SK-N-SH (cell line): ENCODE measurements at regions not wholly inside any gene's neighbourhood (a gene's known extent, or its start where the extent isn't known, plus 50 kb on each side); places are given as distances from the start of the nearest gene placed in this dataset.
"Not testable (repeated sequence)": the region's sequence is repeated elsewhere in the genome, so short reads cannot be mapped to it uniquely, and the experiment has no call there.

Source experiments
- CTCF ChIA-PET: fragments of 300-600, 350-600 bp; formaldehyde crosslinking; extraction: SDS; loops from one replicate; lab custom pipeline; 2021; lab: Yijun Ruan, JAX
- POLR2A ChIA-PET: fragments of 350-600 bp; sonication (Branson Sonifier 250); formaldehyde crosslinking; extraction: SDS; loops from one replicate; lab custom pipeline; 2020; ENCODE audit warnings: antibody characterized with exemption, inconsistent platforms; lab: Yijun Ruan, JAX
- DNase-seq: peaks from one replicate; pipeline ENCODE4 v3.0.0; 2012
- H2AFZ ChIP-seq: fragments of 200-600 bp; sonication (generic); 2 replicates; pipeline ENCODE4 v1.8.1; 2016; ENCODE audit warnings: antibody characterized with exemption, mild to moderate bottlenecking, low read depth
- H3F3A ChIP-seq: fragments of 200-600 bp; sonication (generic); replicated peaks from 2 replicates; pipeline ENCODE3; 2016; ENCODE audit warnings: antibody characterized with exemption, mild to moderate bottlenecking; ENCODE audit not compliant: insufficient read depth
- H3K27ac ChIP-seq, 2 experiments: fragments of 200-500 bp in 1 of 2; fragments of 200-600 bp in 1 of 2; sonication (Bioruptor generic) in 1 of 2; sonication (generic), shearing (Covaris generic) in 1 of 2; 2 replicates each; pipeline versions ENCODE4 v1.5.1 to v1.6.1; 2014 to 2016; ENCODE audit warnings: low read depth in 2 of 2, inconsistent platforms in 1 of 2, low read length in 1 of 2, mild to moderate bottlenecking in 1 of 2, mixed read lengths in 1 of 2
- H3K27me3 ChIP-seq: fragments of 200-600 bp; sonication (generic), shearing (Covaris generic); 2 replicates; pipeline ENCODE4 v1.6.1; 2016; ENCODE audit warnings: mixed run types; ENCODE audit not compliant: insufficient read depth
- H3K36me3 ChIP-seq, 2 experiments: fragments of 200-500 bp in 1 of 2; fragments of 200-600 bp in 1 of 2; sonication (Bioruptor generic) in 1 of 2; sonication (generic) in 1 of 2; replicated peaks in 1 of 2; 2 replicates each; pipeline versions ENCODE3 to v1.5.1; 2014 to 2016; ENCODE audit warnings: low read length in 1 of 2, mild to moderate bottlenecking in 1 of 2; ENCODE audit not compliant: insufficient read depth in 2 of 2, control insufficient read depth in 1 of 2
- H3K4me1 ChIP-seq, 2 experiments: fragments of 200-500 bp in 1 of 2; fragments of 200-600 bp in 1 of 2; sonication (Bioruptor generic) in 1 of 2; sonication (generic), shearing (Covaris generic) in 1 of 2; 2 replicates each; pipeline versions ENCODE4 v1.5.1 to v1.6.1; 2014 to 2016; ENCODE audit warnings: low read depth in 1 of 2, low read length in 1 of 2, mixed run types in 1 of 2; ENCODE audit not compliant: insufficient read depth in 2 of 2, control insufficient read depth in 1 of 2
- H3K4me2 ChIP-seq: fragments of 200-600 bp; sonication (generic), shearing (Covaris generic); 2 replicates; pipeline ENCODE4 v1.6.1; 2017; ENCODE audit warnings: mixed run types
- H3K4me3 ChIP-seq, 2 experiments: fragments of 200-500 bp in 1 of 2; fragments of 200-600 bp in 1 of 2; sonication (Bioruptor generic) in 1 of 2; sonication (generic), shearing (Covaris generic) in 1 of 2; 2 replicates each; pipeline versions ENCODE4 v1.5.1 to v1.8.1; 2014 to 2016; ENCODE audit warnings: low read depth in 2 of 2, inconsistent platforms in 1 of 2, low read length in 1 of 2, mild to moderate bottlenecking in 1 of 2, mixed read lengths in 1 of 2, moderate library complexity in 1 of 2
- H3K79me2 ChIP-seq: fragments of 200-600 bp; sonication (generic); 2 replicates; pipeline ENCODE4 v1.8.1; 2017; ENCODE audit warnings: mild to moderate bottlenecking; ENCODE audit not compliant: insufficient read depth
- H3K9ac ChIP-seq: fragments of 200-600 bp; sonication (generic); 2 replicates; pipeline ENCODE4 v1.6.1; 2017; ENCODE audit warnings: mixed run types
- H3K9me2 ChIP-seq: fragments of 200-600 bp; sonication (generic); 2 replicates; pipeline ENCODE4 v1.6.1; 2017; ENCODE audit warnings: mixed run types
- H3K9me3 ChIP-seq: fragments of 200-600 bp; sonication (generic); 2 replicates; pipeline ENCODE4 v1.6.1; 2017; ENCODE audit warnings: mixed run types, mild to moderate bottlenecking, moderate library complexity
- H4K20me1 ChIP-seq: fragments of 200-600 bp; sonication (generic); 2 replicates; pipeline ENCODE4 v1.6.1; 2017; ENCODE audit warnings: mild to moderate bottlenecking, mixed run types; ENCODE audit not compliant: insufficient read depth
- EZH2phosphoT487 ChIP-seq: fragments of 200-600 bp; sonication (generic); IDR thresholded peaks from 2 replicates; pipeline ENCODE4 v1.6.1; 2017; ENCODE audit warnings: low read depth, mixed run types, mild to moderate bottlenecking, antibody characterized with exemption, moderate library complexity, borderline replicate concordance
- FOXJ3 ChIP-seq: sonication (generic); formaldehyde crosslinking; IDR thresholded peaks from 2 replicates; pipeline ENCODE4 v1.5.1; 2020; ENCODE audit warnings: mild to moderate bottlenecking, missing genetic modification reagents
- FOXM1 ChIP-seq: IDR thresholded peaks from 2 replicates; pipeline ENCODE4 v1.4.0; 2012; ENCODE audit warnings: low read depth, mild to moderate bottlenecking
- GABPA ChIP-seq: IDR thresholded peaks from 2 replicates; pipeline ENCODE4 v1.4.0; 2012; ENCODE audit warnings: low read depth, mild to moderate bottlenecking
- NFIC ChIP-seq: IDR thresholded peaks from 2 replicates; pipeline ENCODE4 v1.4.0; 2012; ENCODE audit warnings: borderline replicate concordance
- RAD21 ChIP-seq: IDR thresholded peaks from 2 replicates; pipeline ENCODE4 v1.6.1; 2012; ENCODE audit warnings: mild to moderate bottlenecking, low read length
- RCOR1 ChIP-seq: fragments of 150-350 bp; IDR thresholded peaks from 2 replicates; pipeline ENCODE4 v1.6.1; 2017; ENCODE audit warnings: antibody characterized with exemption, low read length
- SIN3A ChIP-seq: IDR thresholded peaks from 2 replicates; pipeline ENCODE4 v1.6.1; 2012; ENCODE audit warnings: low read depth, mild to moderate bottlenecking, low read length, moderate library complexity, borderline replicate concordance
- TAF1 ChIP-seq: IDR thresholded peaks from 2 replicates; pipeline ENCODE4 v1.6.1; 2012; ENCODE audit warnings: low read depth, mild to moderate bottlenecking, low read length, moderate library complexity, borderline replicate concordance
- YY1 ChIP-seq: IDR thresholded peaks from 2 replicates; pipeline ENCODE4 v1.4.0; 2012; ENCODE audit warnings: low read depth, mild to moderate bottlenecking
- WGBS: methylation state at CpG from one replicate; pipeline ENCODE4 v1.1.6; 2017; ENCODE audit warnings: low lambda C conversion rate; 5-methylcytosine and 5-hydroxymethylcytosine counted together
- TF ChIP-seq, protein P1 (sequence below): IDR thresholded peaks from 2 replicates; pipeline ENCODE4 v1.4.0; 2012; ENCODE audit warnings: low read depth, borderline replicate concordance
- TF ChIP-seq, protein P2 (sequence below): fragments of 200-600 bp; sonication (generic); IDR thresholded peaks from 2 replicates; pipeline ENCODE4 v1.6.1; 2017; ENCODE audit warnings: antibody characterized with exemption, mild to moderate bottlenecking, moderate library complexity
- TF ChIP-seq, protein P3 (sequence below): IDR thresholded peaks from 2 replicates; pipeline ENCODE4 v1.4.0; 2012; ENCODE audit warnings: low read depth, borderline replicate concordance
- TF ChIP-seq, protein P4 (sequence below): IDR thresholded peaks from 2 replicates; pipeline ENCODE4 v1.4.0; 2012; ENCODE audit warnings: low read depth
- TF ChIP-seq, protein P5 (sequence below): IDR thresholded peaks from 2 replicates; pipeline ENCODE4 v1.6.1; 2012; ENCODE audit warnings: mild to moderate bottlenecking, low read depth, low read length, moderate library complexity

DNA sequence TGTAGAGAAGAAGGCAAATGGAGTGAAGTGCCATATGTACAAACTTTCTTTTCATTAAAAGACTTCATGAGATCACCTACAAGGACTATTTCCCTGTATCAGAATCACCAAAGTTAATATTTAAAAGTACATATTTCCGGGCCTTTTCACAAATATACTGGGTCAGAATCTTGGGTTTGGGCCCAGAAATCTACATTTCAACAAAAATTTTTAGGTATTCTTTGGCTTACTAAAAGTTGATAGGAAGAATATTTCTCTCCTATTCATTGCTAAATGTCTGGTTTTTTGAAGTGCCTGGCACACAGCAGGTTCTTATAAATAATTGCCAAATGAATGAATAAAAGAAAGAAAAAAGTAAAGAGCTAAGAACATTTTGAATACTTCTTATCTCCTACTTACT lies 843.8 kb upstream of the ACVR2A start:
- no peaks in the 10 kb centered on the region for H3K9me3 ChIP-seq
- H3K4me3 ChIP-seq: no peak overlapping the region
- TF ChIP-seq GABPA: no peak
- TF ChIP-seq YY1: no peak
- no peak for TF ChIP-seq RAD21
- TF ChIP-seq RCOR1: no peak
- TF ChIP-seq, protein P1, sequence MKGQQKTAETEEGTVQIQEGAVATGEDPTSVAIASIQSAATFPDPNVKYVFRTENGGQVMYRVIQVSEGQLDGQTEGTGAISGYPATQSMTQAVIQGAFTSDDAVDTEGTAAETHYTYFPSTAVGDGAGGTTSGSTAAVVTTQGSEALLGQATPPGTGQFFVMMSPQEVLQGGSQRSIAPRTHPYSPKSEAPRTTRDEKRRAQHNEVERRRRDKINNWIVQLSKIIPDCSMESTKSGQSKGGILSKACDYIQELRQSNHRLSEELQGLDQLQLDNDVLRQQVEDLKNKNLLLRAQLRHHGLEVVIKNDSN: no peak
- TF ChIP-seq, protein P2, sequence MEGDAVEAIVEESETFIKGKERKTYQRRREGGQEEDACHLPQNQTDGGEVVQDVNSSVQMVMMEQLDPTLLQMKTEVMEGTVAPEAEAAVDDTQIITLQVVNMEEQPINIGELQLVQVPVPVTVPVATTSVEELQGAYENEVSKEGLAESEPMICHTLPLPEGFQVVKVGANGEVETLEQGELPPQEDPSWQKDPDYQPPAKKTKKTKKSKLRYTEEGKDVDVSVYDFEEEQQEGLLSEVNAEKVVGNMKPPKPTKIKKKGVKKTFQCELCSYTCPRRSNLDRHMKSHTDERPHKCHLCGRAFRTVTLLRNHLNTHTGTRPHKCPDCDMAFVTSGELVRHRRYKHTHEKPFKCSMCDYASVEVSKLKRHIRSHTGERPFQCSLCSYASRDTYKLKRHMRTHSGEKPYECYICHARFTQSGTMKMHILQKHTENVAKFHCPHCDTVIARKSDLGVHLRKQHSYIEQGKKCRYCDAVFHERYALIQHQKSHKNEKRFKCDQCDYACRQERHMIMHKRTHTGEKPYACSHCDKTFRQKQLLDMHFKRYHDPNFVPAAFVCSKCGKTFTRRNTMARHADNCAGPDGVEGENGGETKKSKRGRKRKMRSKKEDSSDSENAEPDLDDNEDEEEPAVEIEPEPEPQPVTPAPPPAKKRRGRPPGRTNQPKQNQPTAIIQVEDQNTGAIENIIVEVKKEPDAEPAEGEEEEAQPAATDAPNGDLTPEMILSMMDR: no peak
- TF ChIP-seq, protein P3, sequence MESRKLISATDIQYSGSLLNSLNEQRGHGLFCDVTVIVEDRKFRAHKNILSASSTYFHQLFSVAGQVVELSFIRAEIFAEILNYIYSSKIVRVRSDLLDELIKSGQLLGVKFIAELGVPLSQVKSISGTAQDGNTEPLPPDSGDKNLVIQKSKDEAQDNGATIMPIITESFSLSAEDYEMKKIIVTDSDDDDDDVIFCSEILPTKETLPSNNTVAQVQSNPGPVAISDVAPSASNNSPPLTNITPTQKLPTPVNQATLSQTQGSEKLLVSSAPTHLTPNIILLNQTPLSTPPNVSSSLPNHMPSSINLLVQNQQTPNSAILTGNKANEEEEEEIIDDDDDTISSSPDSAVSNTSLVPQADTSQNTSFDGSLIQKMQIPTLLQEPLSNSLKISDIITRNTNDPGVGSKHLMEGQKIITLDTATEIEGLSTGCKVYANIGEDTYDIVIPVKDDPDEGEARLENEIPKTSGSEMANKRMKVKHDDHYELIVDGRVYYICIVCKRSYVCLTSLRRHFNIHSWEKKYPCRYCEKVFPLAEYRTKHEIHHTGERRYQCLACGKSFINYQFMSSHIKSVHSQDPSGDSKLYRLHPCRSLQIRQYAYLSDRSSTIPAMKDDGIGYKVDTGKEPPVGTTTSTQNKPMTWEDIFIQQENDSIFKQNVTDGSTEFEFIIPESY: no peak
- no peak for TF ChIP-seq NFIC
- TF ChIP-seq FOXJ3: no peak
- TF ChIP-seq, protein P4, sequence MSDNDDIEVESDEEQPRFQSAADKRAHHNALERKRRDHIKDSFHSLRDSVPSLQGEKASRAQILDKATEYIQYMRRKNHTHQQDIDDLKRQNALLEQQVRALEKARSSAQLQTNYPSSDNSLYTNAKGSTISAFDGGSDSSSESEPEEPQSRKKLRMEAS: no peak
- TF ChIP-seq, protein P5, sequence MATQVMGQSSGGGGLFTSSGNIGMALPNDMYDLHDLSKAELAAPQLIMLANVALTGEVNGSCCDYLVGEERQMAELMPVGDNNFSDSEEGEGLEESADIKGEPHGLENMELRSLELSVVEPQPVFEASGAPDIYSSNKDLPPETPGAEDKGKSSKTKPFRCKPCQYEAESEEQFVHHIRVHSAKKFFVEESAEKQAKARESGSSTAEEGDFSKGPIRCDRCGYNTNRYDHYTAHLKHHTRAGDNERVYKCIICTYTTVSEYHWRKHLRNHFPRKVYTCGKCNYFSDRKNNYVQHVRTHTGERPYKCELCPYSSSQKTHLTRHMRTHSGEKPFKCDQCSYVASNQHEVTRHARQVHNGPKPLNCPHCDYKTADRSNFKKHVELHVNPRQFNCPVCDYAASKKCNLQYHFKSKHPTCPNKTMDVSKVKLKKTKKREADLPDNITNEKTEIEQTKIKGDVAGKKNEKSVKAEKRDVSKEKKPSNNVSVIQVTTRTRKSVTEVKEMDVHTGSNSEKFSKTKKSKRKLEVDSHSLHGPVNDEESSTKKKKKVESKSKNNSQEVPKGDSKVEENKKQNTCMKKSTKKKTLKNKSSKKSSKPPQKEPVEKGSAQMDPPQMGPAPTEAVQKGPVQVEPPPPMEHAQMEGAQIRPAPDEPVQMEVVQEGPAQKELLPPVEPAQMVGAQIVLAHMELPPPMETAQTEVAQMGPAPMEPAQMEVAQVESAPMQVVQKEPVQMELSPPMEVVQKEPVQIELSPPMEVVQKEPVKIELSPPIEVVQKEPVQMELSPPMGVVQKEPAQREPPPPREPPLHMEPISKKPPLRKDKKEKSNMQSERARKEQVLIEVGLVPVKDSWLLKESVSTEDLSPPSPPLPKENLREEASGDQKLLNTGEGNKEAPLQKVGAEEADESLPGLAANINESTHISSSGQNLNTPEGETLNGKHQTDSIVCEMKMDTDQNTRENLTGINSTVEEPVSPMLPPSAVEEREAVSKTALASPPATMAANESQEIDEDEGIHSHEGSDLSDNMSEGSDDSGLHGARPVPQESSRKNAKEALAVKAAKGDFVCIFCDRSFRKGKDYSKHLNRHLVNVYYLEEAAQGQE: no peak
- TF ChIP-seq FOXM1: no peak
- TF ChIP-seq EZH2phosphoT487: no peak
- TF ChIP-seq SIN3A: no peak
- TF ChIP-seq TAF1: no peak
- H3K9me2 ChIP-seq: no peaks in the 10 kb centered on the region
- no peak overlapping the region for H3K9ac ChIP-seq
- WGBS: 9% methylated on average over 1 of the region's 1 CpG
- no peak for DNase-seq
- H3K4me2 ChIP-seq: no peak overlapping the region
- no peaks in the 10 kb centered on the region for H3K27me3 ChIP-seq
- no peak overlapping the region for H2AFZ ChIP-seq
- POLR2A ChIA-PET: no interaction called here
- no peak overlapping the region for H3K27ac ChIP-seq
- no peaks in the 10 kb centered on the region for H4K20me1 ChIP-seq
- no peaks in the 10 kb centered on the region for H3F3A ChIP-seq
- no peaks in the 10 kb centered on the region; a peak in 1 of 4 replicates for H3K4me1 ChIP-seq
- CTCF ChIA-PET: no interaction called here
- H3K36me3 ChIP-seq: no peaks in the 10 kb centered on the region
- H3K79me2 ChIP-seq: no peaks in the 10 kb centered on the region

DNA sequence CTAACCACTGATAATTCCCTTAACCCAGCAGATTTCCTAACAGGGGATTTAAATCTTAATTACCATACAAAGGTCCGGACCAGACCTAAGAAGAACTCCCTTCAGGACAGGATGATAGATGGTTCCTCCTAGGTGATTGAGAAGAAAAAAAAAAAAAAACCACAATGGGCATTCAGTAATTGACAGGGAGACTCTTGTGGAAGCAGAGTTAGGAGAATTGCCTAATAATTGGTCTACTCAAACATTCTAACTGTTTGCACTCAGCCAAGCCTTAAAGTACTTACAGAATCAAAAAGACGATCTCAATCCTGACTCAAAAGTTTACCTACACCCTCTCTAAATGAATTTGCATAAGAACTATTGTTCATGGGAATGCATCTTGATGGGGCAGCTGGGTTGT lies 844.7 kb upstream of the ACVR2A start:
- H4K20me1 ChIP-seq, H2AFZ ChIP-seq, H3K4me2 ChIP-seq, H3K9me3 ChIP-seq, H3K27ac ChIP-seq, H3K9me2 ChIP-seq, H3K36me3 ChIP-seq, H3K4me3 ChIP-seq, H3K27me3 ChIP-seq, H3F3A ChIP-seq, H3K4me1 ChIP-seq, H3K9ac ChIP-seq, DNase-seq, CTCF ChIA-PET, POLR2A ChIA-PET, H3K79me2 ChIP-seq: not testable (repeated sequence)
- 31% methylated on average over 2 of the region's 2 CpGs for WGBS
